Loucy (cell line): ENCODE measurements at regions not wholly inside any gene's neighbourhood (a gene's known extent, or its start where the extent isn't known, plus 50 kb on each side); places are given as distances from the start of the nearest gene placed in this dataset.

Source experiments
- EZH2phosphoT487 ChIP-seq: fragments of 200-600 bp; IDR thresholded peaks from 2 replicates; pipeline ENCODE4 v1.6.1; 2018; ENCODE audit warnings: antibody characterized with exemption, mild to moderate bottlenecking, moderate library complexity, borderline replicate concordance
- TF ChIP-seq, protein P1 (sequence below): fragments of 200-600 bp; sonication (generic); conservative IDR thresholded peaks from 2 replicates; pipeline ENCODE4 v1.5.1; 2014; ENCODE audit warnings: mild to moderate bottlenecking, antibody characterized with exemption, low read length

DNA sequence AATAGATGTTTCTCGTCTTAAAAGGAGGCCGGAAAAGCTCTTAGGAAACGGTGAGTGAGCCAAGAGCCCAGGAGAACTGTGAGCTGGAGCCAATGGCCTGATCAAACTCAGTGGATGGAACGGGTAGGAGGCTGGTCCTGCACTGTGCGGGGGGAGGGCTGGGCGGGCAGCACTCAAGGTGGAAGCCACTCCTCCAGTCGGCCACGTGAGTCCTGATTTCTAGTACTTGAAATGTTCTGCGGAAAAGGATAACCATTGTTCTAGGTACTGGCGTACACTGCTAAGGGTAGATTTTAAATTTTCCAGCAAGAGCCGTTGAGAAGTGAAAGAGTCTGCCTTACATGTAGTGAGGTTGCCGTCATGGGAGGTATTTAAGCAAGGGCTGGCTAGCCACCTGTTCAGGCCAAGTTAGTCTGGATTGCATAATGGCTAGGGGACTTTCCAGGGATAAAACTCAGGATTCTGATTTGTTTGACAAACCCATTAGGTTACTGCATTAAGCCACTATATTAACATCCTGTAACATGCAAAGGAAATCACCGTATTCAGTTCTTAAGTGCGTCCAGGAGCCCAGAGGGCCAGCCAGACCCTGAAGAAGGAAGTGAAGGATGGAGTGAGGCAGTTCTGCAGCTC, 51.3 kb upstream of the ODC1 start:
- TF ChIP-seq, protein P1, sequence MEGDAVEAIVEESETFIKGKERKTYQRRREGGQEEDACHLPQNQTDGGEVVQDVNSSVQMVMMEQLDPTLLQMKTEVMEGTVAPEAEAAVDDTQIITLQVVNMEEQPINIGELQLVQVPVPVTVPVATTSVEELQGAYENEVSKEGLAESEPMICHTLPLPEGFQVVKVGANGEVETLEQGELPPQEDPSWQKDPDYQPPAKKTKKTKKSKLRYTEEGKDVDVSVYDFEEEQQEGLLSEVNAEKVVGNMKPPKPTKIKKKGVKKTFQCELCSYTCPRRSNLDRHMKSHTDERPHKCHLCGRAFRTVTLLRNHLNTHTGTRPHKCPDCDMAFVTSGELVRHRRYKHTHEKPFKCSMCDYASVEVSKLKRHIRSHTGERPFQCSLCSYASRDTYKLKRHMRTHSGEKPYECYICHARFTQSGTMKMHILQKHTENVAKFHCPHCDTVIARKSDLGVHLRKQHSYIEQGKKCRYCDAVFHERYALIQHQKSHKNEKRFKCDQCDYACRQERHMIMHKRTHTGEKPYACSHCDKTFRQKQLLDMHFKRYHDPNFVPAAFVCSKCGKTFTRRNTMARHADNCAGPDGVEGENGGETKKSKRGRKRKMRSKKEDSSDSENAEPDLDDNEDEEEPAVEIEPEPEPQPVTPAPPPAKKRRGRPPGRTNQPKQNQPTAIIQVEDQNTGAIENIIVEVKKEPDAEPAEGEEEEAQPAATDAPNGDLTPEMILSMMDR = no peak
- no peak for TF ChIP-seq EZH2phosphoT487
